H1 (cell line): ENCODE measurements at regions not wholly inside any gene's neighbourhood (a gene's known extent, or its start where the extent isn't known, plus 50 kb on each side); places are given as distances from the start of the nearest gene placed in this dataset.
"Not testable (repeated sequence)": the region's sequence is repeated elsewhere in the genome, so short reads cannot be mapped to it uniquely, and the experiment has no call there.

Experiments
- CTCF ChIA-PET: fragments of 300-600 bp; sonication (Branson Sonifier 250); formaldehyde crosslinking; loops from one replicate; lab custom pipeline; 2021; ENCODE audit not compliant: partially characterized antibody; lab: Charles Lee
- POLR2A ChIA-PET: fragments of 300-600 bp; sonication (Branson Sonifier 250); formaldehyde crosslinking; loops from one replicate; lab custom pipeline; 2021; ENCODE audit warnings: inconsistent platforms; ENCODE audit not compliant: partially characterized antibody; lab: Charles Lee
- DNase-seq, 2 experiments: peaks; one replicate each; pipeline versions ENCODE4 v3.0.0 to v3.0.0-alpha.2; 2010 to 2022; ENCODE audit warnings: low spot score in 2 of 2, low read depth in 1 of 2, mixed read lengths in 1 of 2
- FAIRE-seq: peaks from 2 replicates; lab custom pipeline; 2011; peaks lifted over from hg19 to GRCh38; lab: Jason Lieb, UNC
- H2AFZ ChIP-seq: 2 replicates; pipeline ENCODE4 v1.8.1; 2012; ENCODE audit warnings: low read length, inconsistent platforms
- H2AK5ac ChIP-seq: 2 replicates; pipeline ENCODE4 v1.6.1; 2013; ENCODE audit warnings: low read depth, low read length
- H2BK120ac ChIP-seq: replicated peaks from 2 replicates; pipeline ENCODE3; 2013; ENCODE audit warnings: low read depth, low read length, inconsistent platforms
- H2BK12ac ChIP-seq: 2 replicates; pipeline ENCODE4 v1.6.1; 2013; ENCODE audit warnings: low read depth, low read length
- H2BK15ac ChIP-seq: 2 replicates; pipeline ENCODE4 v1.6.1; 2013; ENCODE audit warnings: low read length
- H2BK20ac ChIP-seq: 2 replicates; pipeline ENCODE4 v1.6.1; 2013; ENCODE audit warnings: low read length
- H2BK5ac ChIP-seq: 2 replicates; pipeline ENCODE4 v1.6.1; 2013; ENCODE audit warnings: low read depth, low read length
- H3K14ac ChIP-seq: 2 replicates; pipeline ENCODE4 v1.6.1; 2013; ENCODE audit warnings: inconsistent platforms; ENCODE audit not compliant: insufficient read length
- H3K18ac ChIP-seq: 2 replicates; pipeline ENCODE4 v1.6.1; 2013; ENCODE audit warnings: low read length; ENCODE audit errors: extremely low read depth
- H3K23ac ChIP-seq: 2 replicates; pipeline ENCODE4 v1.6.1; 2013; ENCODE audit warnings: inconsistent platforms; ENCODE audit not compliant: insufficient read length
- H3K23me2 ChIP-seq: 2 replicates; pipeline ENCODE4 v1.6.1; 2013; ENCODE audit warnings: low read depth, low read length
- H3K27ac ChIP-seq: 2 replicates; pipeline ENCODE4 v1.6.1; 2011; ENCODE audit warnings: low read depth, low read length, inconsistent platforms
- H3K27me3 ChIP-seq, 4 experiments: replicated peaks in 1 of 4; 1 replicate in 1 of 4; 2 replicates in 3 of 4; pipeline versions ENCODE4 v1.6.1 to v1.8.1; 2011 to 2013; ENCODE audit warnings: low read length in 3 of 4, mild to moderate bottlenecking in 3 of 4, inconsistent platforms in 2 of 4, mixed read lengths in 2 of 4, moderate library complexity in 1 of 4; ENCODE audit not compliant: control insufficient read depth in 3 of 4, insufficient read depth in 3 of 4; ENCODE audit errors: extremely low read depth in 1 of 4
- H3K36me3 ChIP-seq, 4 experiments: 2 replicates each; pipeline versions ENCODE4 v1.6.1 to v1.8.1; 2011 to 2013; ENCODE audit warnings: mild to moderate bottlenecking in 4 of 4, low read length in 3 of 4, moderate library complexity in 2 of 4, control low read depth in 1 of 4, inconsistent platforms in 1 of 4; ENCODE audit not compliant: insufficient read depth in 4 of 4, control insufficient read depth in 2 of 4
- H3K4ac ChIP-seq: replicated peaks from 2 replicates; pipeline ENCODE3; 2013; ENCODE audit warnings: low read length, low read depth, mixed read lengths, inconsistent platforms; ENCODE audit not compliant: insufficient read length
- H3K4me1 ChIP-seq, 4 experiments: replicated peaks in 1 of 4; 1 replicate in 1 of 4; 2 replicates in 3 of 4; pipeline versions ENCODE4 v1.6.1 to v1.8.1; 2011 to 2013; ENCODE audit warnings: low read length in 3 of 4, inconsistent platforms in 2 of 4, mixed read lengths in 1 of 4; ENCODE audit not compliant: insufficient read depth in 4 of 4, control insufficient read depth in 3 of 4
- H3K4me2 ChIP-seq, 2 experiments: 2 replicates each; pipeline versions ENCODE4 v1.6.1 to v1.8.1; 2011 to 2013; ENCODE audit warnings: low read depth in 2 of 2, low read length in 2 of 2, control low read depth in 1 of 2, inconsistent platforms in 1 of 2, mild to moderate bottlenecking in 1 of 2; ENCODE audit not compliant: insufficient read depth in 1 of 2
- H3K4me3 ChIP-seq, 4 experiments: fragments of 200-600, 300-600 bp in 1 of 4; sonication (generic), shearing (Covaris generic), sonication (Bioruptor Twin) in 1 of 4; 2 replicates each; pipeline versions ENCODE4 v1.5.1 to v1.8.1; 2011 to 2016; ENCODE audit warnings: low read length in 4 of 4, low read depth in 3 of 4, control low read depth in 2 of 4, inconsistent platforms in 2 of 4, mild to moderate bottlenecking in 2 of 4, mixed read lengths in 1 of 4, moderate library complexity in 1 of 4; ENCODE audit not compliant: insufficient read depth in 2 of 4; ENCODE audit errors: extremely low read depth in 1 of 4
- H3K56ac ChIP-seq: replicated peaks from 2 replicates; pipeline ENCODE3; 2013; ENCODE audit warnings: low read depth, mild to moderate bottlenecking, mixed read lengths, low read length, inconsistent platforms; ENCODE audit not compliant: insufficient read length
- H3K79me1 ChIP-seq: 2 replicates; pipeline ENCODE4 v1.6.1; 2013; ENCODE audit warnings: low read depth, low read length, control low read depth
- H3K79me2 ChIP-seq, 2 experiments: 2 replicates each; pipeline versions ENCODE4 v1.6.1 to v1.8.1; 2012 to 2013; ENCODE audit warnings: low read length in 2 of 2, mild to moderate bottlenecking in 2 of 2, inconsistent platforms in 1 of 2; ENCODE audit not compliant: insufficient read depth in 2 of 2, control insufficient read depth in 1 of 2
- H3K9ac ChIP-seq, 4 experiments: replicated peaks in 1 of 4; 1 replicate in 1 of 4; 2 replicates in 3 of 4; pipeline versions ENCODE4 v1.6.1 to v1.8.1; 2011 to 2013; ENCODE audit warnings: low read depth in 3 of 4, low read length in 3 of 4, control low read depth in 2 of 4, mild to moderate bottlenecking in 2 of 4, moderate library complexity in 2 of 4, inconsistent platforms in 1 of 4; ENCODE audit errors: extremely low read depth in 1 of 4
- H3K9me3 ChIP-seq, 2 experiments: 2 replicates each; pipeline versions ENCODE4 v1.6.1 to v1.8.1; 2012 to 2013; ENCODE audit warnings: mild to moderate bottlenecking in 2 of 2, moderate library complexity in 2 of 2, control low read depth in 1 of 2, inconsistent platforms in 1 of 2, low read depth in 1 of 2, low read length in 1 of 2, mixed read lengths in 1 of 2; ENCODE audit not compliant: insufficient read depth in 2 of 2
- H4K20me1 ChIP-seq, 2 experiments: replicated peaks in 1 of 2; 2 replicates each; pipeline versions ENCODE3 to v1.8.1; 2011 to 2013; ENCODE audit warnings: inconsistent platforms in 2 of 2, low read length in 2 of 2, mild to moderate bottlenecking in 1 of 2; ENCODE audit not compliant: insufficient read depth in 2 of 2, control insufficient read depth in 1 of 2
- H4K5ac ChIP-seq: 2 replicates; pipeline ENCODE4 v1.6.1; 2013; ENCODE audit warnings: low read length, low read depth, mixed read lengths, inconsistent platforms; ENCODE audit not compliant: insufficient read length
- H4K8ac ChIP-seq: 2 replicates; pipeline ENCODE4 v1.8.0; 2013; ENCODE audit warnings: mild to moderate bottlenecking, moderate library complexity, low read length, inconsistent platforms; ENCODE audit not compliant: insufficient read depth; ENCODE audit errors: extremely low read depth
- H4K91ac ChIP-seq: replicated peaks from 2 replicates; pipeline ENCODE3; 2013; ENCODE audit warnings: low read length, mixed read lengths, inconsistent platforms; ENCODE audit not compliant: insufficient read length
- WGBS, 2 experiments: shearing (Covaris generic) in 1 of 2; methylation state at CpG; one replicate each; pipeline versions ENCODE4 v1.1.6 to v1.1.7; 2013 to 2015; ENCODE audit warnings: low lambda C conversion rate in 2 of 2, mixed read lengths in 2 of 2, inconsistent platforms in 1 of 2, low coverage in 1 of 2, missing lambda C conversion rate in 1 of 2; ENCODE audit not compliant: insufficient replicate concordance in 2 of 2, insufficient coverage in 1 of 2, insufficient read length in 1 of 2; ENCODE audit errors: extremely low coverage in 1 of 2, missing lambda C conversion rate in 1 of 2; 5-methylcytosine and 5-hydroxymethylcytosine counted together

- peaks cover 3 to 15% of the 10 kb centered on the region in 2 experiments; a peak in 2 of 4 replicates for H3K9me3 ChIP-seq
- H3K23ac ChIP-seq, FAIRE-seq, H3K27ac ChIP-seq, H3K14ac ChIP-seq, H3K4me2 ChIP-seq, H2BK5ac ChIP-seq, DNase-seq, H4K20me1 ChIP-seq, H3K4me1 ChIP-seq, H4K8ac ChIP-seq, H3K27me3 ChIP-seq, H2BK120ac ChIP-seq, H3K36me3 ChIP-seq, H4K5ac ChIP-seq, H3K23me2 ChIP-seq, H2AK5ac ChIP-seq, H3K18ac ChIP-seq, H3K9ac ChIP-seq, H2BK20ac ChIP-seq, POLR2A ChIA-PET, H3K56ac ChIP-seq, H2AFZ ChIP-seq, H2BK15ac ChIP-seq, CTCF ChIA-PET, H3K79me1 ChIP-seq, H2BK12ac ChIP-seq, H3K4ac ChIP-seq, H4K91ac ChIP-seq, H3K79me2 ChIP-seq, H3K4me3 ChIP-seq: not testable (repeated sequence)
- WGBS, 2 experiments, result no CpG with 5 or more reads among the region's 31 CpGs
Observed at GRCh38 chr4:131749224-131749623, 1399.9 kb upstream of the PCDH10 start.

DNA sequence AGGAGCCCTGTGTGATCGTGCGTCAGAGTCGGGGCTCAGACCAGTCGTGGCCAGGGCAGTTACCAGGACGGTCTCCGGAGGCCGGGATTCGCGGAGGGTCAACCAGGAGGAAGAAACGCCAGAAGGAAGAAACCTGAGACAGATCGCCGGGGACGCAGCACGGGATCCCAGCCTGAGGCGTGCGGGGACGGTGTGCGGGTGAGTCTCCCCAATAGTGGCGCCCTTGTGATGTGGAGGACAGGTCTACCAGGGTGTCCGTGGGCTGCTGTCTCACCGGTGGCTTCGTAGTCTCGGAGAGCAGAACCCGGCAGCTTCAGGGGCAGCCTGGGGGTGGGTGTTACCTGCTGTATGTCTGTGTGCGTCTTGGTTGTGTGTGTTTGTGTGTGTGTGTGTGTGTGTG is 1399.1 kb upstream of the PCDH10 start:
- H3K27ac ChIP-seq, H2BK20ac ChIP-seq, H2BK15ac ChIP-seq, H3K23ac ChIP-seq, H4K5ac ChIP-seq, H3K18ac ChIP-seq, H3K56ac ChIP-seq, FAIRE-seq, CTCF ChIA-PET, H3K23me2 ChIP-seq, H3K79me1 ChIP-seq, POLR2A ChIA-PET, H3K79me2 ChIP-seq, H4K91ac ChIP-seq, H3K36me3 ChIP-seq, H3K14ac ChIP-seq, H3K4ac ChIP-seq, H2AFZ ChIP-seq, H3K27me3 ChIP-seq, H2BK120ac ChIP-seq, H2BK5ac ChIP-seq, H3K4me3 ChIP-seq, H3K4me2 ChIP-seq, H2AK5ac ChIP-seq, H2BK12ac ChIP-seq, H4K20me1 ChIP-seq, H3K9ac ChIP-seq, H4K8ac ChIP-seq, H3K4me1 ChIP-seq: not testable (repeated sequence)
- peak in 1 of 2 experiments; percentile 49 for DNase-seq
- H3K9me3 ChIP-seq, result peaks cover 3 to 15% of the 10 kb centered on the region in 2 experiments; a peak in 2 of 4 replicates
- 98% methylated on average over 16 of the region's 25 CpGs; no CpG with 5 or more reads in 1 of the 2 experiments for WGBS, 2 experiments
